H9 (cell line): ENCODE measurements at regions not wholly inside any gene's neighbourhood (a gene's known extent, or its start where the extent isn't known, plus 50 kb on each side); places are given as distances from the start of the nearest gene placed in this dataset.

Source experiments
- DNase-seq: peaks from one replicate; pipeline ENCODE4 v3.0.0-alpha.2; 2017
- H2AFZ ChIP-seq: one replicate; pipeline ENCODE4 v1.6.1; 2013; ENCODE audit warnings: mild to moderate bottlenecking, low read length, control low read depth, moderate library complexity
- H2AK5ac ChIP-seq: 2 replicates; pipeline ENCODE4 v1.6.1; 2013; ENCODE audit warnings: low read length, control low read depth, mixed read lengths; ENCODE audit not compliant: insufficient read length
- H2BK120ac ChIP-seq: one replicate; pipeline ENCODE4 v1.6.1; 2013; ENCODE audit warnings: low read depth, mild to moderate bottlenecking, low read length, control low read depth, inconsistent platforms; ENCODE audit not compliant: poor library complexity, severe bottlenecking
- H2BK12ac ChIP-seq: 2 replicates; pipeline ENCODE4 v1.6.1; 2013; ENCODE audit warnings: low read length, control low read depth, mixed read lengths, low read depth; ENCODE audit not compliant: insufficient read length
- H2BK15ac ChIP-seq: 2 replicates; pipeline ENCODE4 v1.6.1; 2013; ENCODE audit warnings: low read depth, low read length, control low read depth
- H2BK20ac ChIP-seq: one replicate; pipeline ENCODE4 v1.6.1; 2013; ENCODE audit warnings: low read depth, mild to moderate bottlenecking, low read length, control low read depth, inconsistent platforms; ENCODE audit not compliant: poor library complexity, severe bottlenecking
- H2BK5ac ChIP-seq: 2 replicates; pipeline ENCODE4 v1.6.1; 2013; ENCODE audit warnings: low read length, control low read depth, mixed read lengths; ENCODE audit not compliant: insufficient read length
- H3K14ac ChIP-seq: 2 replicates; pipeline ENCODE4 v1.6.1; 2013; ENCODE audit warnings: low read length, control low read depth; ENCODE audit not compliant: insufficient read depth
- H3K18ac ChIP-seq: 2 replicates; pipeline ENCODE4 v1.6.1; 2013; ENCODE audit warnings: low read depth, mild to moderate bottlenecking, mixed read lengths, low read length, control low read depth; ENCODE audit not compliant: insufficient read length
- H3K23ac ChIP-seq: 2 replicates; pipeline ENCODE4 v1.6.1; 2013; ENCODE audit warnings: low read length, control low read depth, mixed read lengths, low read depth; ENCODE audit not compliant: insufficient read length
- H3K23me2 ChIP-seq: 2 replicates; pipeline ENCODE4 v1.6.1; 2013; ENCODE audit warnings: low read depth, mild to moderate bottlenecking, mixed read lengths, low read length, control low read depth; ENCODE audit not compliant: insufficient read length, poor library complexity, severe bottlenecking
- H3K27ac ChIP-seq: 2 replicates; pipeline ENCODE4 v1.5.1; 2013; ENCODE audit warnings: low read length, control low read depth, mixed read lengths, low read depth; ENCODE audit not compliant: insufficient read length
- H3K27me3 ChIP-seq: 2 replicates; pipeline ENCODE4 v1.6.1; 2013; ENCODE audit warnings: low read length, control low read depth, inconsistent platforms; ENCODE audit not compliant: insufficient read depth
- H3K4ac ChIP-seq: 2 replicates; pipeline ENCODE4 v1.6.1; 2013; ENCODE audit warnings: low read depth, mild to moderate bottlenecking, control low read depth, inconsistent platforms, low read length, moderate library complexity
- H3K4me1 ChIP-seq: 2 replicates; pipeline ENCODE4 v1.6.1; 2013; ENCODE audit warnings: low read length, control low read depth, inconsistent platforms; ENCODE audit not compliant: insufficient read depth
- H3K4me2 ChIP-seq: 2 replicates; pipeline ENCODE4 v1.6.1; 2013; ENCODE audit warnings: low read length, control low read depth, mixed read lengths; ENCODE audit not compliant: insufficient read length, insufficient read depth
- H3K56ac ChIP-seq: 2 replicates; pipeline ENCODE4 v1.6.1; 2013; ENCODE audit warnings: low read depth, mild to moderate bottlenecking, mixed read lengths, low read length, control low read depth; ENCODE audit not compliant: insufficient read length
- H3K79me1 ChIP-seq: 2 replicates; pipeline ENCODE4 v1.6.1; 2013; ENCODE audit warnings: low read depth, mild to moderate bottlenecking, moderate library complexity, low read length, control low read depth, inconsistent platforms; ENCODE audit not compliant: insufficient read depth, poor library complexity, severe bottlenecking
- H3K79me2 ChIP-seq: 2 replicates; pipeline ENCODE4 v1.6.1; 2013; ENCODE audit warnings: low read length, control low read depth, inconsistent platforms; ENCODE audit not compliant: insufficient read depth
- H3K9ac ChIP-seq: 2 replicates; pipeline ENCODE4 v1.6.1; 2013; ENCODE audit warnings: low read length, control low read depth, mixed read lengths; ENCODE audit not compliant: insufficient read length; ENCODE audit errors: extremely low read depth
- H3K9me3 ChIP-seq: one replicate; pipeline ENCODE4 v1.6.1; 2013; ENCODE audit warnings: low read depth, low read length, inconsistent platforms; ENCODE audit not compliant: control insufficient read depth
- H3T11ph ChIP-seq: one replicate; pipeline ENCODE4 v1.6.1; 2013; ENCODE audit warnings: mild to moderate bottlenecking, low read length, control low read depth, inconsistent platforms
- H4K20me1 ChIP-seq: one replicate; pipeline ENCODE4 v1.6.1; 2013; ENCODE audit not compliant: control insufficient read depth, insufficient read length, insufficient read depth
- H4K5ac ChIP-seq: 2 replicates; pipeline ENCODE4 v1.6.1; 2013; ENCODE audit warnings: low read depth, mild to moderate bottlenecking, mixed read lengths, low read length, control low read depth; ENCODE audit not compliant: insufficient read length
- H4K8ac ChIP-seq: replicated peaks from 2 replicates; pipeline ENCODE4 v1.6.1; 2013; ENCODE audit warnings: low read length, control low read depth, mixed read lengths, low read depth; ENCODE audit not compliant: insufficient read length
- H4K91ac ChIP-seq: 2 replicates; pipeline ENCODE4 v1.6.1; 2013; ENCODE audit warnings: low read depth, mild to moderate bottlenecking, moderate library complexity, mixed read lengths, low read length, control low read depth; ENCODE audit not compliant: insufficient read length
- H3K27ac Mint-ChIP-seq, 3 experiments: 2 replicates in 2 of 3; 3 replicates in 1 of 3; pipeline ENCODE4 v1.8.0; 2020 to 2021; ENCODE audit warnings: mixed read lengths in 3 of 3, mild to moderate bottlenecking in 1 of 3, moderate library complexity in 1 of 3
- H3K27me3 Mint-ChIP-seq: 2 replicates; pipeline ENCODE4 v1.8.0; 2021; ENCODE audit warnings: low read depth, mild to moderate bottlenecking, moderate library complexity, mixed read lengths
- H3K36me3 Mint-ChIP-seq, 3 experiments: 2 replicates in 2 of 3; 3 replicates in 1 of 3; pipeline ENCODE4 v1.8.0; 2020 to 2021; ENCODE audit warnings: low read depth in 3 of 3, mixed read lengths in 3 of 3; ENCODE audit not compliant: insufficient read depth in 1 of 3
- H3K4me1 Mint-ChIP-seq, 2 experiments: 2 replicates each; pipeline ENCODE4 v1.8.0; 2020; ENCODE audit warnings: mixed read lengths in 2 of 2
- H3K4me3 Mint-ChIP-seq, 2 experiments: 2 replicates in 1 of 2; 3 replicates in 1 of 2; pipeline ENCODE4 v1.8.0; 2020 to 2021; ENCODE audit warnings: mild to moderate bottlenecking in 2 of 2, mixed read lengths in 2 of 2, moderate library complexity in 1 of 2
- H3K9me3 Mint-ChIP-seq, 2 experiments: 2 replicates in 1 of 2; 3 replicates in 1 of 2; pipeline ENCODE4 v1.8.0; 2020; ENCODE audit warnings: mild to moderate bottlenecking in 2 of 2, mixed read lengths in 2 of 2, moderate library complexity in 1 of 2
- CTCF ChIP-seq: fragments of 200-600 bp; sonication (generic); conservative IDR thresholded peaks from 3 replicates; pipeline ENCODE4 v1.8.0; 2021; ENCODE audit warnings: antibody characterized with exemption, mild to moderate bottlenecking
- WGBS: extraction: QIAGEN DNeasy Blood & Tissue Kit; methylation state at CpG from one replicate; pipeline ENCODE4 v1.1.7; 2013; ENCODE audit warnings: missing lambda C conversion rate, low lambda C conversion rate, mixed read lengths; ENCODE audit not compliant: insufficient read length; ENCODE audit errors: extremely low coverage; 5-methylcytosine and 5-hydroxymethylcytosine counted together

- Mint-ChIP-seq H3K9me3 (no peaks in the 10 kb centered on the region), H3K4me3 (no peak overlapping the region), H3K4me1 (no peaks in the 10 kb centered on the region), H3K36me3 (no peaks in the 10 kb centered on the region), H3K27me3 (peaks cover 2% of the 10 kb centered on the region; the same call in 1 of the 2 replicates), H3K27ac (no peak overlapping the region)
- no peaks in the 10 kb centered on the region for H3K27me3 ChIP-seq
- no peak for DNase-seq
- no CpG with 5 or more reads among the region's 2 CpGs for WGBS
- no peak for TF ChIP-seq CTCF
- H2BK15ac ChIP-seq = no peak overlapping the region
- H3K14ac ChIP-seq = no peak overlapping the region
- no peaks in the 10 kb centered on the region for H3K23me2 ChIP-seq
- no peak overlapping the region for H4K91ac ChIP-seq
- no peak overlapping the region for H3K56ac ChIP-seq
- H4K20me1 ChIP-seq = no peaks in the 10 kb centered on the region
- H3K23ac ChIP-seq = no peak overlapping the region
- H2BK120ac ChIP-seq = no peak overlapping the region
- no peak overlapping the region for H2BK5ac ChIP-seq
- H3K9ac ChIP-seq = no peak overlapping the region
- H4K5ac ChIP-seq = no peak overlapping the region
- H3K27ac ChIP-seq = no peak overlapping the region
- no peaks in the 10 kb centered on the region for H3K9me3 ChIP-seq
- no peak overlapping the region for H2BK12ac ChIP-seq
- no peak overlapping the region for H4K8ac ChIP-seq
- no peak overlapping the region for H2BK20ac ChIP-seq
- H3K79me2 ChIP-seq = no peaks in the 10 kb centered on the region
- H3K79me1 ChIP-seq = no peaks in the 10 kb centered on the region
- H2AK5ac ChIP-seq = no peak overlapping the region
- no peak overlapping the region for H3K4me2 ChIP-seq
- H3K4ac ChIP-seq = no peak overlapping the region
- no peak overlapping the region for H3T11ph ChIP-seq
- H2AFZ ChIP-seq = no peak overlapping the region
- H3K18ac ChIP-seq = no peak overlapping the region
- H3K4me1 ChIP-seq = no peaks in the 10 kb centered on the region
Measured at GRCh38 chr4:162443510-162443909, 279.7 kb upstream of the FSTL5 start.
